H1 (cell line): ENCODE measurements at regions not wholly inside any gene's neighbourhood (a gene's known extent, or its start where the extent isn't known, plus 50 kb on each side); places are given as distances from the start of the nearest gene placed in this dataset.

ENCODE experiments used
- CTCF ChIA-PET: fragments of 300-600 bp; sonication (Branson Sonifier 250); formaldehyde crosslinking; loops from one replicate; lab custom pipeline; 2021; ENCODE audit not compliant: partially characterized antibody; lab: Charles Lee
- POLR2A ChIA-PET: fragments of 300-600 bp; sonication (Branson Sonifier 250); formaldehyde crosslinking; loops from one replicate; lab custom pipeline; 2021; ENCODE audit warnings: inconsistent platforms; ENCODE audit not compliant: partially characterized antibody; lab: Charles Lee
- DNase-seq, 2 experiments: peaks; one replicate each; pipeline versions ENCODE4 v3.0.0 to v3.0.0-alpha.2; 2010 to 2022; ENCODE audit warnings: low spot score in 2 of 2, low read depth in 1 of 2, mixed read lengths in 1 of 2
- FAIRE-seq: peaks from 2 replicates; lab custom pipeline; 2011; peaks lifted over from hg19 to GRCh38; lab: Jason Lieb, UNC
- H2AFZ ChIP-seq: 2 replicates; pipeline ENCODE4 v1.8.1; 2012; ENCODE audit warnings: low read length, inconsistent platforms
- H2AK5ac ChIP-seq: 2 replicates; pipeline ENCODE4 v1.6.1; 2013; ENCODE audit warnings: low read depth, low read length
- H2BK120ac ChIP-seq: replicated peaks from 2 replicates; pipeline ENCODE3; 2013; ENCODE audit warnings: low read depth, low read length, inconsistent platforms
- H2BK12ac ChIP-seq: 2 replicates; pipeline ENCODE4 v1.6.1; 2013; ENCODE audit warnings: low read depth, low read length
- H2BK15ac ChIP-seq: 2 replicates; pipeline ENCODE4 v1.6.1; 2013; ENCODE audit warnings: low read length
- H2BK20ac ChIP-seq: 2 replicates; pipeline ENCODE4 v1.6.1; 2013; ENCODE audit warnings: low read length
- H2BK5ac ChIP-seq: 2 replicates; pipeline ENCODE4 v1.6.1; 2013; ENCODE audit warnings: low read depth, low read length
- H3K14ac ChIP-seq: 2 replicates; pipeline ENCODE4 v1.6.1; 2013; ENCODE audit warnings: inconsistent platforms; ENCODE audit not compliant: insufficient read length
- H3K18ac ChIP-seq: 2 replicates; pipeline ENCODE4 v1.6.1; 2013; ENCODE audit warnings: low read length; ENCODE audit errors: extremely low read depth
- H3K23ac ChIP-seq: 2 replicates; pipeline ENCODE4 v1.6.1; 2013; ENCODE audit warnings: inconsistent platforms; ENCODE audit not compliant: insufficient read length
- H3K23me2 ChIP-seq: 2 replicates; pipeline ENCODE4 v1.6.1; 2013; ENCODE audit warnings: low read depth, low read length
- H3K27ac ChIP-seq: 2 replicates; pipeline ENCODE4 v1.6.1; 2011; ENCODE audit warnings: low read depth, low read length, inconsistent platforms
- H3K27me3 ChIP-seq, 4 experiments: replicated peaks in 1 of 4; 1 replicate in 1 of 4; 2 replicates in 3 of 4; pipeline versions ENCODE4 v1.6.1 to v1.8.1; 2011 to 2013; ENCODE audit warnings: low read length in 3 of 4, mild to moderate bottlenecking in 3 of 4, inconsistent platforms in 2 of 4, mixed read lengths in 2 of 4, moderate library complexity in 1 of 4; ENCODE audit not compliant: control insufficient read depth in 3 of 4, insufficient read depth in 3 of 4; ENCODE audit errors: extremely low read depth in 1 of 4
- H3K36me3 ChIP-seq, 4 experiments: 2 replicates each; pipeline versions ENCODE4 v1.6.1 to v1.8.1; 2011 to 2013; ENCODE audit warnings: mild to moderate bottlenecking in 4 of 4, low read length in 3 of 4, moderate library complexity in 2 of 4, control low read depth in 1 of 4, inconsistent platforms in 1 of 4; ENCODE audit not compliant: insufficient read depth in 4 of 4, control insufficient read depth in 2 of 4
- H3K4ac ChIP-seq: replicated peaks from 2 replicates; pipeline ENCODE3; 2013; ENCODE audit warnings: low read length, low read depth, mixed read lengths, inconsistent platforms; ENCODE audit not compliant: insufficient read length
- H3K4me1 ChIP-seq, 4 experiments: replicated peaks in 1 of 4; 1 replicate in 1 of 4; 2 replicates in 3 of 4; pipeline versions ENCODE4 v1.6.1 to v1.8.1; 2011 to 2013; ENCODE audit warnings: low read length in 3 of 4, inconsistent platforms in 2 of 4, mixed read lengths in 1 of 4; ENCODE audit not compliant: insufficient read depth in 4 of 4, control insufficient read depth in 3 of 4
- H3K4me2 ChIP-seq, 2 experiments: 2 replicates each; pipeline versions ENCODE4 v1.6.1 to v1.8.1; 2011 to 2013; ENCODE audit warnings: low read depth in 2 of 2, low read length in 2 of 2, control low read depth in 1 of 2, inconsistent platforms in 1 of 2, mild to moderate bottlenecking in 1 of 2; ENCODE audit not compliant: insufficient read depth in 1 of 2
- H3K4me3 ChIP-seq, 4 experiments: fragments of 200-600, 300-600 bp in 1 of 4; sonication (generic), shearing (Covaris generic), sonication (Bioruptor Twin) in 1 of 4; 2 replicates each; pipeline versions ENCODE4 v1.5.1 to v1.8.1; 2011 to 2016; ENCODE audit warnings: low read length in 4 of 4, low read depth in 3 of 4, control low read depth in 2 of 4, inconsistent platforms in 2 of 4, mild to moderate bottlenecking in 2 of 4, mixed read lengths in 1 of 4, moderate library complexity in 1 of 4; ENCODE audit not compliant: insufficient read depth in 2 of 4; ENCODE audit errors: extremely low read depth in 1 of 4
- H3K56ac ChIP-seq: replicated peaks from 2 replicates; pipeline ENCODE3; 2013; ENCODE audit warnings: low read depth, mild to moderate bottlenecking, mixed read lengths, low read length, inconsistent platforms; ENCODE audit not compliant: insufficient read length
- H3K79me1 ChIP-seq: 2 replicates; pipeline ENCODE4 v1.6.1; 2013; ENCODE audit warnings: low read depth, low read length, control low read depth
- H3K79me2 ChIP-seq, 2 experiments: 2 replicates each; pipeline versions ENCODE4 v1.6.1 to v1.8.1; 2012 to 2013; ENCODE audit warnings: low read length in 2 of 2, mild to moderate bottlenecking in 2 of 2, inconsistent platforms in 1 of 2; ENCODE audit not compliant: insufficient read depth in 2 of 2, control insufficient read depth in 1 of 2
- H3K9ac ChIP-seq, 4 experiments: replicated peaks in 1 of 4; 1 replicate in 1 of 4; 2 replicates in 3 of 4; pipeline versions ENCODE4 v1.6.1 to v1.8.1; 2011 to 2013; ENCODE audit warnings: low read depth in 3 of 4, low read length in 3 of 4, control low read depth in 2 of 4, mild to moderate bottlenecking in 2 of 4, moderate library complexity in 2 of 4, inconsistent platforms in 1 of 4; ENCODE audit errors: extremely low read depth in 1 of 4
- H3K9me3 ChIP-seq, 2 experiments: 2 replicates each; pipeline versions ENCODE4 v1.6.1 to v1.8.1; 2012 to 2013; ENCODE audit warnings: mild to moderate bottlenecking in 2 of 2, moderate library complexity in 2 of 2, control low read depth in 1 of 2, inconsistent platforms in 1 of 2, low read depth in 1 of 2, low read length in 1 of 2, mixed read lengths in 1 of 2; ENCODE audit not compliant: insufficient read depth in 2 of 2
- H4K20me1 ChIP-seq, 2 experiments: replicated peaks in 1 of 2; 2 replicates each; pipeline versions ENCODE3 to v1.8.1; 2011 to 2013; ENCODE audit warnings: inconsistent platforms in 2 of 2, low read length in 2 of 2, mild to moderate bottlenecking in 1 of 2; ENCODE audit not compliant: insufficient read depth in 2 of 2, control insufficient read depth in 1 of 2
- H4K5ac ChIP-seq: 2 replicates; pipeline ENCODE4 v1.6.1; 2013; ENCODE audit warnings: low read length, low read depth, mixed read lengths, inconsistent platforms; ENCODE audit not compliant: insufficient read length
- H4K8ac ChIP-seq: 2 replicates; pipeline ENCODE4 v1.8.0; 2013; ENCODE audit warnings: mild to moderate bottlenecking, moderate library complexity, low read length, inconsistent platforms; ENCODE audit not compliant: insufficient read depth; ENCODE audit errors: extremely low read depth
- H4K91ac ChIP-seq: replicated peaks from 2 replicates; pipeline ENCODE3; 2013; ENCODE audit warnings: low read length, mixed read lengths, inconsistent platforms; ENCODE audit not compliant: insufficient read length
- ATF2 ChIP-seq: IDR thresholded peaks from 2 replicates; pipeline ENCODE4 v1.6.1; 2012; ENCODE audit warnings: low read length, inconsistent platforms
- CBX8 ChIP-seq: fragments of 300-800, 300-1000 bp; sonication (generic); IDR thresholded peaks from 2 replicates; pipeline ENCODE4 v1.7.1; 2016; ENCODE audit warnings: low read depth, low read length, borderline replicate concordance
- CHD1 ChIP-seq: IDR thresholded peaks from 2 replicates; pipeline ENCODE4 v1.6.1; 2012; ENCODE audit warnings: low read depth, low read length, improper control_type of control experiment
- EGR1 ChIP-seq: IDR thresholded peaks from 2 replicates; pipeline ENCODE4 v1.6.1; 2011; ENCODE audit warnings: low read depth, low read length, borderline replicate concordance
- GABPA ChIP-seq: IDR thresholded peaks from 2 replicates; pipeline ENCODE4 v1.6.1; 2011; ENCODE audit warnings: mild to moderate bottlenecking, low read length, moderate library complexity, borderline replicate concordance; ENCODE audit not compliant: insufficient read depth
- JUN ChIP-seq: IDR thresholded peaks from 2 replicates; pipeline ENCODE4 v1.6.1; 2011; ENCODE audit warnings: low read depth, mild to moderate bottlenecking, improper control_type of control experiment, low read length
- KDM1A ChIP-seq: fragments of 200-600, 300-600 bp; sonication (generic); IDR thresholded peaks from 2 replicates; pipeline ENCODE4 v1.7.1; 2016; ENCODE audit warnings: mild to moderate bottlenecking, low read length, borderline replicate concordance
- POLR2AphosphoS5 ChIP-seq: IDR thresholded peaks from 2 replicates; pipeline ENCODE4 v1.6.1; 2011; ENCODE audit warnings: low read depth, low read length
- RNF2 ChIP-seq: fragments of 200-900, 300-1000 bp; sonication (generic); IDR thresholded peaks from 2 replicates; pipeline ENCODE4 v1.7.1; 2016; ENCODE audit warnings: borderline replicate concordance, low read depth, mild to moderate bottlenecking, antibody characterized with exemption, low read length; ENCODE audit not compliant: poor library complexity, severe bottlenecking; ENCODE audit errors: missing control alignments
- RXRA ChIP-seq: IDR thresholded peaks from 2 replicates; pipeline ENCODE4 v1.6.1; 2011; ENCODE audit warnings: low read depth, mild to moderate bottlenecking, low read length, moderate library complexity; ENCODE audit not compliant: insufficient read depth
- SP1 ChIP-seq: IDR thresholded peaks from 2 replicates; pipeline ENCODE4 v1.6.1; 2011; ENCODE audit warnings: low read depth, low read length
- TAF1 ChIP-seq: IDR thresholded peaks from 2 replicates; pipeline ENCODE4 v1.6.1; 2011; ENCODE audit warnings: mild to moderate bottlenecking, low read depth, low read length
- WGBS, 2 experiments: shearing (Covaris generic) in 1 of 2; methylation state at CpG; one replicate each; pipeline versions ENCODE4 v1.1.6 to v1.1.7; 2013 to 2015; ENCODE audit warnings: low lambda C conversion rate in 2 of 2, mixed read lengths in 2 of 2, inconsistent platforms in 1 of 2, low coverage in 1 of 2, missing lambda C conversion rate in 1 of 2; ENCODE audit not compliant: insufficient replicate concordance in 2 of 2, insufficient coverage in 1 of 2, insufficient read length in 1 of 2; ENCODE audit errors: extremely low coverage in 1 of 2, missing lambda C conversion rate in 1 of 2; 5-methylcytosine and 5-hydroxymethylcytosine counted together

GRCh38 chr2:106961328-106961727 is 75.4 kb upstream of the ST6GAL2 start (continued):
- no peak for TF ChIP-seq CHD1
- TF ChIP-seq, all 59 proteins: peak for 0

- Histone ChIP-seq H3K23me2 (no peaks in the 10 kb centered on the region), H2BK15ac (no peak overlapping the region), H3K36me3 (no peaks in the 10 kb centered on the region), H2AFZ (no peak overlapping the region), H3K9ac (no peak overlapping the region), H2BK20ac (no peak overlapping the region), H3K27ac (no peak overlapping the region), H2BK5ac (no peak overlapping the region), H3K4me2 (no peak overlapping the region), H3K79me2 (no peaks in the 10 kb centered on the region), H3K18ac (no peak overlapping the region), H3K9me3 (no peaks in the 10 kb centered on the region), H2BK12ac (no peak overlapping the region), H4K8ac (no peak overlapping the region), H3K23ac (no peak overlapping the region), H3K14ac (no peak overlapping the region), H4K91ac (no peak overlapping the region), H3K4ac (no peak overlapping the region), H3K79me1 (no peaks in the 10 kb centered on the region), H2BK120ac (no peak overlapping the region), H3K56ac (no peak overlapping the region), H4K5ac (no peak overlapping the region), H4K20me1 (no peaks in the 10 kb centered on the region), H3K4me1 (no peaks in the 10 kb centered on the region; a peak in 1 of 7 replicates), H3K4me3 (no peak overlapping the region), H3K27me3 (no peaks in the 10 kb centered on the region), H2AK5ac (no peak overlapping the region)
- CTCF ChIA-PET, result no interaction called here
- POLR2A ChIA-PET, result no interaction called here
- WGBS, 2 experiments, result 96% methylated on average over 1 of the region's 1 CpG; no CpG with 5 or more reads in 1 of the 2 experiments
- DNase-seq, result no peak
- FAIRE-seq, result no peak
- TF ChIP-seq ATF2 (no peak), SP1 (no peak), JUN (no peak), EGR1 (no peak), GABPA (no peak), CBX8 (no peak), KDM1A (no peak), TAF1 (no peak), RXRA (no peak), POLR2AphosphoS5 (no peak), RNF2 (no peak)
These were observed 77.2 kb upstream of the ST6GAL2 start for GRCh38 chr2:106963156-106963555.
